NCI-H1694 (cell line): ENCODE measurements at regions not wholly inside any gene's neighbourhood (a gene's known extent, or its start where the extent isn't known, plus 50 kb on each side); places are given as distances from the start of the nearest gene placed in this dataset.
"Not testable (repeated sequence)": the region's sequence is repeated elsewhere in the genome, so short reads cannot be mapped to it uniquely, and the experiment has no call there.

Source experiments
- DNase-seq: peaks from one replicate; lab custom pipeline; 2025; lab: John Stamatoyannopoulos, UW

GRCh38 chr5:92990771-92991170 is 590.2 kb downstream of the NR2F1-AS1 start:
- DNase-seq = no peak

GRCh38 chr5:92981001-92981400 is 600.0 kb downstream of the NR2F1-AS1 start:
- DNase-seq = no peak

DNA sequence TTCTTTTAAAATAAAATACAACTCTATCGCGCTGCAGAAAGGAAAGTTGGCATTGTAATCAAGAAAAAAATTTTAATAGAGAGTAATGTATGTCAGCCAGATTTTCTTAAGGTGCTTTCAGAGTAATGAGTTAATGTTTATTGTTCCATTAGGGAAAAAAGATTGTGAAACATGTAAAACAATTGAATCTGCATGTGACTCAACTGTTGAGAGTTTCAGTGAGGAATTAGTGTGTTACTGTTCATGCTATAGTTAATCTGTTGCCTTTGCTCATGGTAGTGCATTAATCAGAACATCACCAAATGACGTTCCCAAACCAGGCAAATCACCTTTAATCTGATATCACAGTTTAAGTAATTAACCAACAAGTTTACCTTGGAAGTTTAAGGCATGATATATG is 600.5 kb downstream of the NR2F1-AS1 start:
- DNase-seq = no peak

GRCh38 chr5:92979716-92980115 is 601.3 kb downstream of the NR2F1-AS1 start:
- no peak for DNase-seq

GRCh38 chr5:92977846-92978540 is 603.0 kb downstream of the NR2F1-AS1 start:
- DNase-seq = no peak

GRCh38 chr5:92976156-92976555 is 604.9 kb downstream of the NR2F1-AS1 start:
- DNase-seq = no peak

DNA sequence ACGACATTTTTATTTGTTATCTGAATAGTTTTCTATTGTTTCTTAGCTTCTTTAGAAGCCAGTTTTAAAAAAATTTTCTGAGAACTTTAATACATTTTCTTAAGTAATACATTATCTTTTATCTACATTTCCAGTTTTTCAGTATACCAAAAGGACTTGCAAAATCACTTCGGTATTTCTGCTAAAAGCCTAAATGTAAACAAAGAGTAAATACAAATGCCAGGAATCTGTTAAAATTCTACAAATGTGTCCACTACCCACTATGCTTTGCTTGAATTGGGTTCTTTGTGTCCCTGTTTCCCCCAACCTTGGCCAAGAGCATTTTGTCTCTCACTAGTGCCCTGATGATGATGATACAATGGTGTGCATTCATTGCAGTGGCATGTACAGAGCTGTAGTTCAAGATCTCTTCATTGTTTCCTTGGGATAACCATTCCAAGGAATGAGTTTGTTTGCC is 611.2 kb downstream of the NR2F1-AS1 start:
- no peak for DNase-seq

DNA sequence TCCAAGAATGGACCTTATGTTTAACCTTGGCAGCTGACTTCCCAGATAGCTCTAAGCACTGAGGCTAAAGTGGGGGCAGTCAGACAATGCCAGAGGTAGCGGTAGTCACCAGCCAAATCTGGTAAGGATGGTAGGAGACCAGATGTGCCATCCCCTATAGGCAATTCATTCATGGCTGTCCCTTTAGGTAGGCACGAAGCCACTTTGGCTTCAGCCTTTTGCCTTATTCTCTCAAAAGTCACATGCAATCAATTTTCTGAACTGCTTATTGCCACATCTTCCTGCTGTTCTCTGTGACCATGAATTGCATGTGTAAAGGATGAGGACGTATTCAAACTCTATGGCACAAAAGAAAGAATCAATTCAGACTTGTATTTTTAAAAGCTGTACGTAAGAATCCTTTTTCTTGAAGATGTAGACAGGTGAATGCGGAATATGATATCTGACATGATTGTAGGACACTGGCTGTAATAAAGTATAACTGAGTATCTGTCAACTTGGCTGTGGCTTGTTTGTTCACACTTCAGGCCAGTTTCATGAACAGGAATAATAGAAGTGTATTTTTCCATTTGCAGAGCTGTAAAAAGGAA is 611.7 kb downstream of the NR2F1-AS1 start:
- DNase-seq = no peak

DNA sequence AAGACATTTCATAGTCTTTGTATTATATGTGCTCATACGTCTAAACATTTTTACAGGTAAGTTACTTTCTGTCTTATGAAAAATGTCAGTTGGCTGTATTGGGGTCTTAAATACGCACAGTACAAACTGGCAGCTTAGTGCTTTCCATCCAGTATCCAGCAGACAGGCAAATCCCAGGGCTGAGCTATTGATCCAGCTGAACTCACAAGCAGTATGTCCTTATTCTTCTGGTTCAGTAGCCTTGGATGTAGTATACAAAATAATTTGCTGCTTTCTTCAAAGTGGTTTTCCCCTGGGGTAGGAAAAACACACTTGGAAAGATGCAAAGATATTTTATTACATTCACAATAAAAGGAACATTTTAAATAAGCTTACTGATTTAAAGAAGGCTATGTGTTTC is 617.2 kb downstream of the NR2F1-AS1 start:
- no peak for DNase-seq

GRCh38 chr5:92962752-92963151 is 618.3 kb downstream of the NR2F1-AS1 start:
- no peak for DNase-seq

- DNase-seq = no peak
These were observed 624.1 kb downstream of the NR2F1-AS1 start for GRCh38 chr5:92956886-92957285.

DNA sequence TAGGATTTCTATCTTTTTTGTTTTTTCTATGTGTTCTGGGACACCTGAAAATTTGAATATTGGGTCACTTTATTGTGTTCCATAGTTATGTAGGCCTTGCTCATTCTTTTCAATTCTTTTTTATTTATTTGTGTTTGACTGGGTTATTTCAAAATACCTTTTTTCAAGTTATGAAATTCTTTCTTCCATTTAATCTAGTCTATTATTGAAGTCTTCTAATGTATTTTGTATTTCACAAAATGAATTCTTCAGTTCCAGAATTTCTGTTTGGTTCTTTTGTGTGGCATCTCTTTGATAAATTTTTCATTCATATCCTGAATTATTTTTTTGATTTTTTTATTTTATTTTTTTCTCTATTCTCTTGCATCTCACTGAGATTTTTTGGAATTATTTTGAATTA is 628.8 kb downstream of the NR2F1-AS1 start:
- DNase-seq = no peak

- no peak for DNase-seq
These were observed 629.3 kb downstream of the NR2F1-AS1 start for GRCh38 chr5:92951746-92952145.

DNA sequence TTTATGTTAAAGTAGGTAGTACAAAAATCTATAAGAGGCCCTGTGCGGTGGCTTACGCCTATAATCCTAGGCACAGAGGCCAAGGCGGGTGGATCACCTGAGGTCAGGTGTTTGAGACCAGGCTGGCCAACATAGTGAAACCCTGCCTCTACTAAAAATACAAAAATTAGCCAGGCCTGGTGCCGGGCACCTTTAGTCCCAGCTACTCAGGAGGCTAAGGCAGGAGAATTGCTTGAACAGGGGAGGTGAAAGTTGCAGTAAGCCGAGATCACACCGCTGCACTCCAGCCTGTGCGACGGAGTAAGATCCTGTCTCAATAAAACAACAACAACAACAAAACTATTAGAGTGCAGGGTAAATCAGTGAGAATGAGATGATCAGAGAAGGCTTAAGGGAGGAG is 634.5 kb downstream of the NR2F1-AS1 start:
- no peak for DNase-seq

DNA sequence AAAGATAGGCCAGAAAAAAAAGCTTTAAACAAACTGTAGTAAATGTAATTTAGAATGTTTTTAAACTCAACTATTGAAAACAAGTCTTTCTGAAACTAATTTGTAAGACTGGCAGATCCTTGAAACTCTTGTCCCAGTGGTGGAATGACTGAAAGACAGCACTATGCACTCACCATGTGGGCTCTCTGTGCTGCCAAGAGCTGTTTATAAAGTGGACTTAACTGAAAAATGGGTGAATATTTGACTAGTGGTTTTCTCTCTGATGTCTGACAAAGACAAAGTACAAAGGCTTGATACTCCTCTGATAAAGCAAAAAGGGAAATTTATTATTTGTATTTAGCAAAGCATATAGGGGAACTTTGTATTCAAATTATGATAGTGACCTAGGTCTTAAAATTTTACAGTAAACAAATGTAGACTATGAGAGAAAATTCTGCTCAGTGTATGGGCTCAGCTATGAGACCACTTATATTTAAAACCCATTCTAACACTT is 635.4 kb downstream of the NR2F1-AS1 start:
- DNase-seq = no peak

DNA sequence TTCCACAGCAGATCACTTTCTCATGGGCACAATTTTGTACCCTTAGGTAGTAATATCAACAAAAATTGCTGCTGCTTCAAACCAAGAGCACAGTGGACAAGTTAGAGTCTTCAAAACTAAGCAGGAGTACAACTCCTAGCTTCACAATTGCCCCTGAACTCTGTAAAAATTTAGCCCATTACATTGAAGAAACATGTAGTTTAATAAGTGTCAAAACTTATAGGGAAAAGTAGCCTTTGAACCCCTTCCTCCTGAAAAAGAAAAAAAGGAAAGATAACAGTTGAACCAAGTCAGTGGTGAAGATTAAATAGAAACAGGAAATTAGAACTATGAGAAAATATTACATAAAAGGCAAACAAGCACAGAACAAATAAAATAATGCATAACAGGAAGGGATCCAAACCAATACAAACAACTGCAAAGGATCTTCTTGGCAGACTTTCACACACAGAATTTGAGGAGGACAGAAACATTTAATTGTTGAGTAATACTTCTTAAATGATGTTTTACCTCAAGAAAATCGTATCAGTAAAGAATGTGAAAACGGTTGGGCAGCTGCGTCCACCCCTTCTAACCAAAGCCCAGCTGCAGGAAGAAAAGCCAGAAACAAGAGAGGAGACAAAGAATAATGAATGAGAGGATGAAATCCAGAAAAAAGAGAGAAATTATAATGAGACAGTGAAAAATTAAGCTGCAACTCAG is 636.0 kb downstream of the NR2F1-AS1 start:
- no peak for DNase-seq

- DNase-seq = no peak
These were observed 636.7 kb downstream of the NR2F1-AS1 start for GRCh38 chr5:92944337-92944736.

GRCh38 chr5:92942762-92943161 is 638.3 kb downstream of the NR2F1-AS1 start:
- DNase-seq = no peak

DNA sequence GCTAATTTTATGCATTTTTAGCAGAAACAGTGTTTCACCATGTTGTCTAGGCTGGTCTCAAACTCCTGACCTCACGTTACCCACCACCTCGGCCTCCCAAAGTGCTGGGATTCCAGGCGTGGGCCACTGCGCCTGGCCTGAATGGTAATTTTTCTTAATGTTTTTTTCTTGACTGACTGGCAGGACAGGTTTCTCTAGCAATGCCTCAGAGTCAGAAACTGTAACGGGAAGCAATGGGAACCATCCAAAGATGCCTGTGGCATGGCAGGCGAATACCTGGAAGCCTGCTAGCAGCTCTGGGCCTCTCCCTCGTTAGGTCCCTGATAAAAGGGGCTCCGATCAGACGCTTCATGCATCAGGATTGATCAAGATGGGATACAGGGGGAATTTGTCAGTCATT is 639.2 kb downstream of the NR2F1-AS1 start:
- no peak for DNase-seq

GRCh38 chr5:92939428-92939827 is 641.6 kb downstream of the NR2F1-AS1 start:
- peak; percentile 52 for DNase-seq

DNA sequence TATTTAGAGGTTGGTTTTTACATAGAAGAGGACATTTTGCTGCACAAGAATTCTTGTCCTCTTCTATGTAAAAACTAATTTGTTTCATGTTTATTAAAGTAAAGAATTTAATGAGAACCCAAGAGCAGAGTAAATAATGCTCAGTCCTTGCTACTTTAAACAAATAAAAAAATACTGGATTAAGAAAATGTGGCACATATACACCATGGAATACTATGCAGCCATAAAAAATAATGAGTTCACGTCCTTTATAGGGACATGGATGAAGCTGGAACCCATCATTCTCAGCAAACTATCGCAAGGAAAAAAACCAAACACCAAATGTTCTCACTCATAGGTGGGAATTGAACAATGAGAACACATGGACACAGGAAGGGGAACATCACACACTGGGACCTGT is 643.6 kb downstream of the NR2F1-AS1 start:
- DNase-seq = not testable (repeated sequence)

DNA sequence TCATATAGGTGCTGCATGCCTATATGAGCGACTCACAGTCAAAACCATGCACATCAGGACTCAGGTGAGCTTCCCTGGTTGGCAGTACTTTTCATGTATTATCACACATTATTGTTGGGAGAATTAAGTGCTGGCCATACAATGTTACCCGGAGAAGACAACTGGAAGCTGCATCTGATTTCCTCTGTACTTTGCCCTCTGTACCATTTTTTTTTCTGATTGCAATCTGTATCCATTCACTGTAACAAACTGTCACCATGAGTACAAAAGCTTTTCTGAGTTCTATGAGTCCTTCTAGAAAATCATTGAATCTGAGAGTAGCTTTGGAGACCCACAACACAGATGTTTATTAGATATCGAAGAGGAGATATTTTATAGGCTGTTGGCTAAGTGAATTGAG is 651.0 kb downstream of the NR2F1-AS1 start:
- DNase-seq = no peak

DNA sequence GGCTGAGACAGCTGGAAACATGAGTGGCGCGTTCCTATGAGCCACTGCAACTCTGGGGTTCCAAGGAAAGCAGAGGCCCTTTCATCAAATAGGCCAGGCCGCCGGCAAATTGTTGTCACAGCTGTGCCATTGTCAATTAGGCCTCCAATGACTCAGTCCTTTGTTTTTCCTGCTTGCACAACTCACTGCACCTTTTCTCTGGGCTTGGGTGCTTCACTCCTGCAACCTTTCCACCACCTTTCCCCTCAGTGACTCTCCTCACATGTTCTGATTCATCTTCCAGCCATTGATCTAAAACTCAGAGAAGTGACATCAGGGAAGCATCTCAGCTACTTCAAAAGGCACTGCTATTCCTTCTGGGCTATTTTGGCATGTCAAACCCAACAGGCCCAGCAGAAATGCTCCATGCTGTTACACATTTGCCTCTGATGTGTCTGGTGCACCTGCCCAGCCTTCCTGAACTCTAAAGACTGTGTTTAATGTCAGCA is 653.7 kb downstream of the NR2F1-AS1 start:
- DNase-seq = no peak
